CD8-positive, alpha-beta memory T cell (primary cell): ENCODE measurements at regions not wholly inside any gene's neighbourhood (a gene's known extent, or its start where the extent isn't known, plus 50 kb on each side); places are given as distances from the start of the nearest gene placed in this dataset.
"Not testable (repeated sequence)": the region's sequence is repeated elsewhere in the genome, so short reads cannot be mapped to it uniquely, and the experiment has no call there.

Experiments
- CTCF ChIA-PET: fragments of 350-600 bp; sonication (Branson Sonifier 250); formaldehyde crosslinking; loops from one replicate; lab custom pipeline; 2021; ENCODE audit warnings: antibody characterized with exemption; lab: Charles Lee
- POLR2A ChIA-PET: fragments of 350-600 bp; sonication (Branson Sonifier 250); formaldehyde crosslinking; loops from one replicate; lab custom pipeline; 2021; ENCODE audit warnings: antibody characterized with exemption; lab: Charles Lee
- DNase-seq, 5 donors: peaks; one replicate each; pipeline versions ENCODE4 v3.0.0 to v3.0.0-alpha.2; 2020 to 2022; ENCODE audit warnings: mixed read lengths in 1 of 5
- H3K27ac ChIP-seq: one replicate; pipeline ENCODE4 v1.7.0; 2013; ENCODE audit warnings: low read depth, mild to moderate bottlenecking, low read length, moderate library complexity
- H3K27me3 ChIP-seq: 2 replicates; pipeline ENCODE4 v1.7.0; 2013; ENCODE audit warnings: low read length, mild to moderate bottlenecking; ENCODE audit not compliant: insufficient read depth, poor library complexity, severe bottlenecking
- H3K36me3 ChIP-seq: 2 replicates; pipeline ENCODE4 v1.7.0; 2013; ENCODE audit warnings: mild to moderate bottlenecking, low read length, moderate library complexity; ENCODE audit not compliant: insufficient read depth
- H3K4me1 ChIP-seq: 2 replicates; pipeline ENCODE4 v1.7.0; 2013; ENCODE audit warnings: mild to moderate bottlenecking, low read length, moderate library complexity; ENCODE audit not compliant: insufficient read depth
- H3K4me3 ChIP-seq: 2 replicates; pipeline ENCODE4 v1.7.0; 2013; ENCODE audit warnings: mild to moderate bottlenecking, low read length
- H3K9me3 ChIP-seq: 2 replicates; pipeline ENCODE4 v1.7.0; 2013; ENCODE audit warnings: mild to moderate bottlenecking, low read length
- H3K27ac Mint-ChIP-seq, 8 donors: one replicate each; pipeline ENCODE4 v1.8.0; 2020 to 2021; ENCODE audit warnings: mixed read lengths in 8 of 8, mild to moderate bottlenecking in 6 of 8, inconsistent platforms in 3 of 8, moderate library complexity in 3 of 8
- H3K27me3 Mint-ChIP-seq, 2 donors: one replicate each; pipeline ENCODE4 v1.8.0; 2020 to 2021; ENCODE audit warnings: mixed read lengths in 2 of 2, mild to moderate bottlenecking in 1 of 2, moderate library complexity in 1 of 2
- H3K36me3 Mint-ChIP-seq, 3 donors: one replicate each; pipeline ENCODE4 v1.8.0; 2020 to 2021; ENCODE audit warnings: mixed read lengths in 3 of 3, inconsistent platforms in 1 of 3, mild to moderate bottlenecking in 1 of 3
- H3K4me1 Mint-ChIP-seq, 3 donors: one replicate each; pipeline ENCODE4 v1.8.0; 2020 to 2021; ENCODE audit warnings: mixed read lengths in 3 of 3, inconsistent platforms in 1 of 3, mild to moderate bottlenecking in 1 of 3
- H3K4me3 Mint-ChIP-seq, 7 donors: one replicate each; pipeline ENCODE4 v1.8.0; 2020 to 2021; ENCODE audit warnings: mixed read lengths in 7 of 7, mild to moderate bottlenecking in 6 of 7, moderate library complexity in 4 of 7, inconsistent platforms in 2 of 7
- H3K9me3 Mint-ChIP-seq, 5 donors: one replicate each; pipeline ENCODE4 v1.8.0; 2020 to 2022; ENCODE audit warnings: mixed read lengths in 5 of 5, mild to moderate bottlenecking in 3 of 5, moderate library complexity in 2 of 5, inconsistent platforms in 1 of 5

DNA sequence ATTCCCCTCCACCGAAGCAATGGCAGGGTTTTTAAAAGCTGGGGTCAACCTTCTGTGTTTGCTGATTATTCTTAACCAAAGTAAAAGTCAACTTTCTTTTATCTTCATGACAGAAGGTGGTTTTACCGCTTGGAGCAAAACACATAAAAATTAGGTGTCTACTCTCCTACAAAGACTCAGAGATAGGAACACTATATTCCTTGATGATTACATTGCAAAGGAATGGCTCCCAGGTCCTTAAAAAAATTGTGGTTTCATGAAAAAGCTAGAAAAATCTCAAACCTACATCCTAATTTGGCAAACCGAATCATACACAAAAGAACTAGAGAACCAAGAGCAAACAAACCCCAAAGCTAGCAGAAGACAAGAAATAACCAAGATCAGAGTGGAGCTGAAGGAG lies 760.4 kb upstream of the PCDH20 start:
- CTCF ChIA-PET: no interaction called here
- no peaks in the 10 kb centered on the region for H3K36me3 Mint-ChIP-seq
- Histone ChIP-seq H3K9me3 (no peaks in the 10 kb centered on the region), H3K4me1 (no peaks in the 10 kb centered on the region), H3K27me3 (no peaks in the 10 kb centered on the region), H3K36me3 (no peaks in the 10 kb centered on the region), H3K4me3 (no peak overlapping the region), H3K27ac (no peak overlapping the region)
- H3K9me3 Mint-ChIP-seq: peaks cover 0 to 33% (median 12%) of the 10 kb centered on the region in 5 donors
- POLR2A ChIA-PET: no interaction called here
- no peak overlapping the region for H3K4me3 Mint-ChIP-seq
- no peak overlapping the region for H3K27ac Mint-ChIP-seq
- no peaks in the 10 kb centered on the region for H3K27me3 Mint-ChIP-seq
- H3K4me1 Mint-ChIP-seq: no peaks in the 10 kb centered on the region
- no peak for DNase-seq

DNA sequence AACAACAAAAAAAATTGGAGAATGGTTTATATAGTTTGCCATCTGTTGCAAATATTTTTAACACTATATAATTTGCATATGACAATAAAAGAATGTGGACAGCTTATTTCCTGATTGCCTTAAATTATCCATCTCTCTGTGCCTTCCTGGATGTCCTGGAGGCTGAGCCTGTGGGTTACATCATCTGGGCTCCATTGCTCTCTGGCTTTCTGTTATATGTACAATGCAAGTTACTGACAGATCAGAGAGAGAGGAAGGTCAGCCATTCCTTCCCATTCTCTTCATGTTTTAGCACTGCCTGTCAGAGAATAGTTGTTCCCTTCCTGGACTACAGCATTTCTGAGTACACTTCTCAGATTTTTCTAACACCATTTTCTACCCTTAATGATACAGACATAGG lies 758.3 kb upstream of the PCDH20 start:
- Histone ChIP-seq H3K36me3 (no peaks in the 10 kb centered on the region), H3K27me3 (no peaks in the 10 kb centered on the region), H3K4me1 (no peaks in the 10 kb centered on the region), H3K4me3 (no peak overlapping the region), H3K27ac (no peak overlapping the region), H3K9me3 (no peaks in the 10 kb centered on the region)
- no peak for DNase-seq
- no peak overlapping the region for H3K4me3 Mint-ChIP-seq
- H3K4me1 Mint-ChIP-seq: no peaks in the 10 kb centered on the region
- H3K9me3 Mint-ChIP-seq: peaks cover 0 to 25% (median 15%) of the 10 kb centered on the region in 5 donors
- H3K27me3 Mint-ChIP-seq: no peaks in the 10 kb centered on the region
- H3K36me3 Mint-ChIP-seq: no peaks in the 10 kb centered on the region
- CTCF ChIA-PET: no interaction called here
- H3K27ac Mint-ChIP-seq: no peak overlapping the region
- POLR2A ChIA-PET: no interaction called here

DNA sequence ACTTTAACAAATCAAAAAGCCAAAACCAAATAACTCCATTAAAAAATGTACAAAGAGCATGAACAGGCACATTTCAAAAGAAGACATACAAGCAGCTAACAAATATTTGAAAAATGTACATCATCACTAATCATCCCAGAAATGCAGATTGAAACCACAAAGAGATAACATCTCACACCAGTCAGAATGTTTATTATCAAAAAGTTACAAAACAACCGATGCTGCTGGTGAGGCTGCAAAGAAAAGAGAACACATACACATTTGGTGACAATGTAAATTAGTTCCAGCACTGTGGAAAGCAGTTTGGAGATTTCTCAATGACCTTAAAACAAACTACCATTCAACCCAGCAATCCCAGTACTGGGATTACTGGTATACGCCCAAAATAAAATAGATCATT lies 756.0 kb upstream of the PCDH20 start:
- H3K4me3 Mint-ChIP-seq: no peak overlapping the region
- H3K27ac Mint-ChIP-seq: no peak overlapping the region
- Histone ChIP-seq H3K27ac (no peak overlapping the region), H3K4me1 (no peaks in the 10 kb centered on the region), H3K36me3 (no peaks in the 10 kb centered on the region), H3K9me3 (no peaks in the 10 kb centered on the region), H3K27me3 (no peaks in the 10 kb centered on the region), H3K4me3 (no peak overlapping the region)
- H3K4me1 Mint-ChIP-seq: no peaks in the 10 kb centered on the region
- ChIA-PET CTCF (no interaction called here), POLR2A (no interaction called here)
- H3K27me3 Mint-ChIP-seq: no peaks in the 10 kb centered on the region
- H3K36me3 Mint-ChIP-seq: no peaks in the 10 kb centered on the region
- no peak for DNase-seq
- peaks cover 0 to 15% (median 9%) of the 10 kb centered on the region in 5 donors for H3K9me3 Mint-ChIP-seq

DNA sequence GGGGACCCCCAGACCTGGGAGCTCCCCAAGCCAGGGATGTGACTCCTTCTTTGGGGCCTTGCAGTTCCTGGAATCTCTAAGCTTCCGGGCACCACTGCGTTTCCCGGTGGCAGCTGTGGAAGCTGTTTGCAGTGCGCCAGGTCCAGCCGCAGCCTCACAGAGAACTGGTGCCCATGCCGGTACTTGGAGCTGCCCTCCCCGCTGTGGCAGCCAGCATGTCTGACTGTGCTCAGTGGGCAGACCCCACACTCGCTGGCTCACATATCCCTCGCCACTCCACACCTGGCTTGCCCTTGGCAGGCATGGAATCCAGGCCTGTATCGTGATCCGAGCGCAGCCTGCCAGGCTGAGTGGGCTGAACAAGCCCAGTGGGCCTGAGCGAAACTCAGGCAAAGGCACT lies 753.2 kb upstream of the PCDH20 start:
- no peaks in the 10 kb centered on the region for H3K4me1 Mint-ChIP-seq

DNA sequence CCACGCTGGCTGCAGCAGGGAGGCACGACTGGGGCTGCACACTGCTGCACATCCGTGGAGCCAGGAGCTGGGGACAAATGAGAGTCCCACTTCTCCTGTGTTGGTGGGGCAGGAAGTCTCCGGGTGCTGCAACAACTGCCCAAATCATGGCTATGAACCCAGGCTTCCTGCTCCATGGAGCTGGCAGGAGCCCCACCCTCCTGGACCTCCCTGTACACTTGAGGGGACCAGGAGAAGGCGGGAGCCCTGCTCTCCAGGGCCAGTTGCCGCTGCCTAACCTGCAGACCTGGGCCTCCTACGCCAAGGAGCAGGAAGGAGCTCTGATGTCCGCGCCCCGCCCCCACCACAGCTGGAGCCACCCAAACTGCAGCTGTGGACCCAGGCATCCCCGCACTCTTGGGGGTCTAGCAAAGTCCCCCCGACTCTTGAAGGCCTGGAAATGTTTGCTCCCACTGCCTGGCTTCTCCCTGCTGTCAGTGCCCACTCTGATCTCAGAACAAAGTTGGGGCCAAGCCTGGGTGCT lies 752.1 kb upstream of the PCDH20 start:
- no peaks in the 10 kb centered on the region for H3K27me3 Mint-ChIP-seq
- no peaks in the 10 kb centered on the region for H3K9me3 ChIP-seq
- H3K36me3 ChIP-seq: no peaks in the 10 kb centered on the region
- no peaks in the 10 kb centered on the region for H3K4me1 ChIP-seq
- H3K4me3 ChIP-seq: no peak overlapping the region
- peak overlapping the region in 1 of 8 donors; percentile 81 for H3K27ac Mint-ChIP-seq
- H3K4me1 Mint-ChIP-seq: no peaks in the 10 kb centered on the region
- ChIA-PET POLR2A (no interaction called here), CTCF (no interaction called here)
- H3K27me3 ChIP-seq: no peaks in the 10 kb centered on the region
- H3K27ac ChIP-seq: no peak overlapping the region
- H3K4me3 Mint-ChIP-seq: no peak overlapping the region
- DNase-seq: no peak
- no peaks in the 10 kb centered on the region for H3K36me3 Mint-ChIP-seq
- H3K9me3 Mint-ChIP-seq: peaks cover 7 to 15% (median 11%) of the 10 kb centered on the region in 5 donors

More for the DNA sequence above, 753.2 kb upstream of the PCDH20 start:
- no peak overlapping the region for H3K4me3 Mint-ChIP-seq
- Histone ChIP-seq H3K4me3 (no peak overlapping the region), H3K36me3 (no peaks in the 10 kb centered on the region), H3K9me3 (no peaks in the 10 kb centered on the region), H3K27ac (no peak overlapping the region), H3K4me1 (no peaks in the 10 kb centered on the region), H3K27me3 (no peaks in the 10 kb centered on the region)
- no peak overlapping the region for H3K27ac Mint-ChIP-seq
- ChIA-PET CTCF (no interaction called here), POLR2A (no interaction called here)
- H3K36me3 Mint-ChIP-seq: no peaks in the 10 kb centered on the region
- H3K27me3 Mint-ChIP-seq: no peaks in the 10 kb centered on the region
- H3K9me3 Mint-ChIP-seq: peaks cover 7 to 15% (median 12%) of the 10 kb centered on the region in 5 donors
- no peak for DNase-seq

DNA sequence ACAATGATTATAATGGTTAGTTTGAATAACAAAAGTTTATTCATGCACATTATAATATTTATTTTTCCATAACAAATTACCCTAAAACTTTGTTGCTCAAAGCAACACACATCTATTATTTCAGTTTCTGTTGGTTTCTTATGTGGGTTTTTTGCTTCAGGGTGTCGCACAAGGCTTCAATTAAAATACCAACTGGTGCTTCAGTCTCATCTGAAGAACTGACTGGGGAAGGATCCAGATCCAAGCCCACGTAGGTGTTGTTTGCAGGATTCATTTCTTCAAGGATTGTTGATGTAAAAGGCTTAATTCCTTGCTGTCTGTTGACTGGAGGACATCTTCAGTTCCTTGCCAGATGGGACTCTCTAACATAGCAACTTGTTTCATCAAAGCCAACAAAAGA lies 747.2 kb upstream of the PCDH20 start:
- no peaks in the 10 kb centered on the region for H3K9me3 ChIP-seq
- no peak for DNase-seq
- ChIA-PET POLR2A (no interaction called here), CTCF (no interaction called here)
- Mint-ChIP-seq H3K27me3 (no peaks in the 10 kb centered on the region), H3K27ac (no peak overlapping the region), H3K36me3 (no peaks in the 10 kb centered on the region), H3K4me3 (no peak overlapping the region), H3K4me1 (no peaks in the 10 kb centered on the region), H3K9me3 (peaks cover 0 to 22% (median 9%) of the 10 kb centered on the region in 5 donors)
- H3K27ac ChIP-seq: no peak overlapping the region
- H3K27me3 ChIP-seq: no peaks in the 10 kb centered on the region
- no peak overlapping the region for H3K4me3 ChIP-seq
- H3K4me1 ChIP-seq: no peaks in the 10 kb centered on the region
- no peaks in the 10 kb centered on the region for H3K36me3 ChIP-seq

DNA sequence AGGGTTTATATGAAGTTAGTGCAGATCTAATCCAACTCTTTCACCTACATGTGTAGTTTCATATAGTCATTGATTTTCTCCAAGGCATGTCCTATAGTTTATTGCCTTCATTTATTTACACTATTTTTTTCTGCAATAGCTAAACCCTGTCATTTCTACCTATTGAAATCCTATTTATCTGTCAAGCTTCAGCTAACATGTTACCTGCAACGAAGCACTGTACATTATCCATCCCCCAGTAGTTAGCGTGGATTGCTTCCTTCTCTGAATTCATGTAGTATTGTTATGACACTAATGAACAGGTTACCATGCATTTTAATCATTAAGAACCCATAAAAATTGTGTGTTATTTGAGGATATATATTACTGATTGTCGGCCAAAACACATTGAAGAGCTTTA lies 742.9 kb upstream of the PCDH20 start:
- Histone ChIP-seq H3K27me3 (no peaks in the 10 kb centered on the region), H3K27ac (no peak overlapping the region), H3K36me3 (no peaks in the 10 kb centered on the region), H3K4me1 (no peaks in the 10 kb centered on the region), H3K4me3 (no peak overlapping the region), H3K9me3 (no peaks in the 10 kb centered on the region)
- Mint-ChIP-seq H3K9me3 (peaks cover 7 to 30% (median 18%) of the 10 kb centered on the region in 5 donors), H3K4me3 (no peak overlapping the region), H3K27ac (no peak overlapping the region), H3K27me3 (no peaks in the 10 kb centered on the region), H3K36me3 (peaks cover 0 to 3% (median 0%) of the 10 kb centered on the region in 3 donors), H3K4me1 (no peaks in the 10 kb centered on the region)
- CTCF ChIA-PET: no interaction called here
- no peak for DNase-seq
- POLR2A ChIA-PET: no interaction called here

DNA sequence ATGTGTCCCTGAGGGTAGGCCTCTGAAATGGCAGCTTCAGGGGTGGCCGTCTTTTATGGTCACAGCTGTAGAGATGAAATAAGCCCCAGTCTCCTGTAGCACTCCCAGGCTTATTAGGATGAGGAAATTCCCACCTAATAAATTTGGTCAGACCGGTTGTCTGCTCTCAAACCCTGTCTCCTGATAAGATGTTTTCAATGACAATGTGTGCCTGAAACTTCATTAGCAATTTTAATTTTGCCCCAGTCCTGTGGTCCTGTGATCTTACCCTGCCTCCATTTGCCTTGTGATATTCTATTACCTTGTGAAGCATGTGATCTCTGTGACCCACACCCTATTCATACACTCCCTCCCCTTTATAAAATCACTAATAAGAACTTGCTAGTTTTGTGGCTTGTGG lies 736.1 kb upstream of the PCDH20 start:
- H3K4me3 ChIP-seq, DNase-seq, POLR2A ChIA-PET, H3K36me3 ChIP-seq, H3K36me3 Mint-ChIP-seq, H3K27ac ChIP-seq, H3K27me3 Mint-ChIP-seq, H3K4me3 Mint-ChIP-seq, H3K4me1 ChIP-seq, H3K27ac Mint-ChIP-seq, H3K4me1 Mint-ChIP-seq, CTCF ChIA-PET, H3K27me3 ChIP-seq, H3K9me3 ChIP-seq: not testable (repeated sequence)
- H3K9me3 Mint-ChIP-seq: peaks cover 10 to 39% (median 27%) of the 10 kb centered on the region in 5 donors

DNA sequence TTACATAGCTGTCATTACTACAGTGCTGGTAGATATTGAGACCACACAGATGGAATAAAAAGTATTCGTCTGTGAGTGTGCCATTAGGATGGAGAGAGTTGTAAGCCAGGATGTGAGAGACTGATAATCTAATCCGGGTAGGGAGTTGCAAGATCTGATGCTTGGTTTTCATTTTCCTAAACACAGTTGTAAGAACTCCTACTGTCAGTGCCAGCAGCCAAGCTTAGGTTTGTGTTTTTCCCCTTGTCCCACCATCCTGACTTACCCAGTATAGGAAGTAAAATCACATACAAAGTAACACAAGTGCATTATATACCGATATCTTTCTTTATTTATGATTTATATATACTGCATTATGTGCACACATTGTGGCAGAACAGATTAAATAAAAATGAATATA lies 726.4 kb upstream of the PCDH20 start:
- H3K27ac Mint-ChIP-seq: no peak overlapping the region
- H3K4me1 ChIP-seq: no peaks in the 10 kb centered on the region
- H3K4me3 ChIP-seq: no peak overlapping the region
- H3K27me3 ChIP-seq: no peaks in the 10 kb centered on the region
- no peaks in the 10 kb centered on the region for H3K27me3 Mint-ChIP-seq
- H3K4me3 Mint-ChIP-seq: no peak overlapping the region
- no peak overlapping the region for H3K27ac ChIP-seq
- no peaks in the 10 kb centered on the region for H3K36me3 Mint-ChIP-seq
- ChIA-PET CTCF (no interaction called here), POLR2A (no interaction called here)
- no peak for DNase-seq
- no peaks in the 10 kb centered on the region for H3K36me3 ChIP-seq
- peaks cover 9 to 39% (median 20%) of the 10 kb centered on the region in 5 donors for H3K9me3 Mint-ChIP-seq
- no peaks in the 10 kb centered on the region for H3K4me1 Mint-ChIP-seq
- no peaks in the 10 kb centered on the region for H3K9me3 ChIP-seq
